ENCODE measurements at regions not wholly inside any gene's neighbourhood (a gene's known extent, or its start where the extent isn't known, plus 50 kb on each side); places are given as distances from the start of the nearest gene placed in this dataset.

DNA sequence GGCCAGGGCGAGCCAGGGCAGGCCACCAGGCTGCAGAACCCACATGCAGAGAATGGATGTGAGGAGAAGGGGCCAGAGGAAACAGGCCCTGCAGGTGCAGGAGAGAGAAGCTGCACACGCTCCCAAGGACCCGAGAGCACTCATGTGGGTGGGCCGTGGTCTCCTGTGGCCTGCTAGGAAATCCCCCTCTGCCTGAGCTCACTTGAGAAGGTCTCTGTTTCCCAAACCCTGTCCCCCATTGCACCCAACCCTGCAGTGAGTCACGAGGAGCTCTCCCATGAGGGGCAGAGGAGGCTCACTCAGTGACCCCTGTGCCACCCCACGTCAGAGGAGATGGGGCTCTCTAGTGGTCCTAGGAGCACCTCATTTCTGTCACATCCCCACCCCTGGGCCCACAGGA lies 111.1 kb downstream of the KLF13 start:
- TF ChIP-seq CTCF (IDR thresholded peaks at IDR 0.05; ENCODE audit: poor library complexity) (no peak), EZH2 (IDR thresholded peaks at IDR 0.05; ENCODE audit: borderline replicate concordance) (no peak), EZH2phosphoT487 (IDR thresholded peaks at IDR 0.05; ENCODE audit: low read depth, severe bottlenecking, unreplicated experiment) (no peak)

Data from hepatocyte (in vitro differentiated cells).